ELR (cell line): ENCODE measurements at regions not wholly inside any gene's neighbourhood (a gene's known extent, or its start where the extent isn't known, plus 50 kb on each side); places are given as distances from the start of the nearest gene placed in this dataset.
A peak's percentile ranks its signal among the peaks of the same experiment; 100 is the strongest.
"Not testable (repeated sequence)": the region's sequence is repeated elsewhere in the genome, so short reads cannot be mapped to it uniquely, and the experiment has no call there.

Source experiments
- DNase-seq: peaks from one replicate; pipeline ENCODE4 v3.0.0-alpha.2; 2015; ENCODE audit warnings: low read depth

GRCh38 chr6:150683320-150683719 lies 83.6 kb downstream of the PLEKHG1 start:
- no peak for DNase-seq

GRCh38 chr6:150684161-150684560 lies 84.5 kb downstream of the PLEKHG1 start:
- no peak for DNase-seq

GRCh38 chr6:150684714-150685459 lies 85.2 kb downstream of the PLEKHG1 start:
- DNase-seq, result no peak

GRCh38 chr6:150685860-150686259 lies 86.2 kb downstream of the PLEKHG1 start:
- DNase-seq, result peak; percentile 15

- no peak for DNase-seq
Measured at GRCh38 chr6:150686566-150686965, 86.9 kb downstream of the PLEKHG1 start.

GRCh38 chr6:150687508-150687907 lies 87.8 kb downstream of the PLEKHG1 start:
- DNase-seq, result no peak

GRCh38 chr6:150689900-150690590 lies 90.4 kb downstream of the PLEKHG1 start:
- DNase-seq, result no peak

GRCh38 chr6:150690681-150691080 lies 91.0 kb downstream of the PLEKHG1 start:
- no peak for DNase-seq

- no peak for DNase-seq
Measured at GRCh38 chr6:150691463-150691862, 91.8 kb downstream of the PLEKHG1 start.

GRCh38 chr6:150692604-150693003 lies 92.9 kb downstream of the PLEKHG1 start:
- DNase-seq, result no peak

- no peak for DNase-seq
Measured at GRCh38 chr6:150694889-150695288, 95.2 kb downstream of the PLEKHG1 start.

GRCh38 chr6:150695652-150696051 lies 96.0 kb downstream of the PLEKHG1 start:
- DNase-seq, result no peak

- DNase-seq, result no peak
Measured at GRCh38 chr6:150696190-150696589, 96.5 kb downstream of the PLEKHG1 start.

- DNase-seq, result not testable (repeated sequence)
Measured at GRCh38 chr6:150696918-150697317, 97.2 kb downstream of the PLEKHG1 start.

- DNase-seq, result no peak
Measured at GRCh38 chr6:150697515-150697914, 97.8 kb downstream of the PLEKHG1 start.

GRCh38 chr6:150698391-150698790 lies 98.7 kb downstream of the PLEKHG1 start:
- no peak for DNase-seq

- DNase-seq, result no peak
Measured at GRCh38 chr6:150702675-150703074, 103.0 kb downstream of the PLEKHG1 start.

- no peak for DNase-seq
Measured at GRCh38 chr6:150704447-150705192, 104.9 kb downstream of the PLEKHG1 start.

- no peak for DNase-seq
Measured at GRCh38 chr6:150705392-150705791, 105.7 kb downstream of the PLEKHG1 start.

- no peak for DNase-seq
Measured at GRCh38 chr6:150710236-150710635, 110.6 kb downstream of the PLEKHG1 start.

- no peak for DNase-seq
Measured at GRCh38 chr6:150711061-150711460, 111.4 kb downstream of the PLEKHG1 start.

GRCh38 chr6:150711584-150712504 lies 112.2 kb downstream of the PLEKHG1 start:
- DNase-seq, result no peak
